HL-60 (cell line): ENCODE measurements at regions not wholly inside any gene's neighbourhood (a gene's known extent, or its start where the extent isn't known, plus 50 kb on each side); places are given as distances from the start of the nearest gene placed in this dataset.

Source experiments
- DNase-seq, 2 experiments: peaks; one replicate each; pipeline ENCODE4 v3.0.0-alpha.2; 2010 to 2020; ENCODE audit warnings: low read depth in 1 of 2, low spot score in 1 of 2
- H3K27ac ChIP-seq: fragments of 250-450 bp; sonication (Bioruptor Pico); replicated peaks from 2 replicates; pipeline ENCODE4 v1.5.1; 2020; ENCODE audit warnings: mild to moderate bottlenecking, moderate library complexity
- H3K27me3 ChIP-seq: fragments of 250-450 bp; sonication (Bioruptor Pico); 2 replicates; pipeline ENCODE4 v1.5.1; 2021; ENCODE audit warnings: mild to moderate bottlenecking, moderate library complexity; ENCODE audit not compliant: insufficient read depth, poor library complexity, severe bottlenecking
- H3K4me3 ChIP-seq: replicated peaks from 2 replicates; pipeline ENCODE4 v1.5.1; 2011; ENCODE audit warnings: mild to moderate bottlenecking, control low read depth, low read length; ENCODE audit not compliant: insufficient read depth
- CTCF ChIP-seq: IDR thresholded peaks from one replicate; pipeline ENCODE4 v1.5.1; 2011; ENCODE audit warnings: low read length, control low read depth, inconsistent platforms; ENCODE audit not compliant: insufficient read depth
- GABPA ChIP-seq: IDR thresholded peaks from 2 replicates; pipeline ENCODE4 v1.6.1; 2012; ENCODE audit warnings: low read depth
- POLR2AphosphoS5 ChIP-seq: IDR thresholded peaks from 2 replicates; pipeline ENCODE4 v1.6.1; 2012; ENCODE audit warnings: low read depth
- REST ChIP-seq: IDR thresholded peaks from 2 replicates; pipeline ENCODE4 v1.6.1; 2012; ENCODE audit warnings: low read depth; ENCODE audit not compliant: insufficient replicate concordance
- SPI1 ChIP-seq: IDR thresholded peaks from 2 replicates; pipeline ENCODE4 v1.6.1; 2012; ENCODE audit warnings: low read depth, mild to moderate bottlenecking, borderline replicate concordance

DNA sequence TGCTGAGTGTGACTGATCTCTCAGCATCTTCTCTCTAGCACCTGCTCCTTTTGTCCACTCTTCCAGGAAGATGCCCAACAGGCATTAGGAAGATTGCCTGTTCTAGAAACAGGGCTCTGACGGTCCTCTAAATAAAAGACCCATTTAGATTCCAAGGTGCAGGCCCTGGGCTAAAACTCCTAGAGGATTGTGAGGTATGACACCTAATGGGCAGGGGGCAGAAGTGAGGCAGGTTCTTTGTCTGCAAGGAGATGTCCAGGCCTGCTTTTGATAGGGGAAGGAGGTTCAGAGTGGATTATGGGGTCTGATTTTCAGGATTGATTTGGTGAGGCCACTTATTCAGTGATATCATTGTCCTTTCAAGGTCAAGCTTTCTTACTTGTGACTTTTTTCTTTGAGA is 140.8 kb upstream of the TRPC7 start:
- no peak for DNase-seq
- Histone ChIP-seq H3K4me3 (no peak overlapping the region), H3K27me3 (no peaks in the 10 kb centered on the region), H3K27ac (no peak overlapping the region)
- TF ChIP-seq REST (no peak), POLR2AphosphoS5 (no peak)

GRCh38 chr5:136501133-136501532 is 135.8 kb upstream of the TRPC7 start:
- TF ChIP-seq GABPA (no peak), REST (no peak), SPI1 (no peak), CTCF (no peak), POLR2AphosphoS5 (no peak)
- DNase-seq: no peak
- no peak overlapping the region for H3K4me3 ChIP-seq
- H3K27ac ChIP-seq: no peak overlapping the region
- H3K27me3 ChIP-seq: no peaks in the 10 kb centered on the region

GRCh38 chr5:136492587-136492986 is 127.2 kb upstream of the TRPC7 start:
- TF ChIP-seq POLR2AphosphoS5 (no peak), GABPA (no peak)
- Histone ChIP-seq H3K27me3 (no peaks in the 10 kb centered on the region), H3K27ac (no peak overlapping the region), H3K4me3 (no peak overlapping the region)
- DNase-seq: no peak

- Histone ChIP-seq H3K27me3 (no peaks in the 10 kb centered on the region), H3K4me3 (no peak overlapping the region), H3K27ac (no peak overlapping the region)
- TF ChIP-seq SPI1: no peak
- no peak for TF ChIP-seq GABPA
- TF ChIP-seq POLR2AphosphoS5: no peak
- TF ChIP-seq REST: no peak
- no peak for TF ChIP-seq CTCF
- DNase-seq: no peak
Measured at GRCh38 chr5:136491806-136492205, 126.5 kb upstream of the TRPC7 start.
